ENCODE measurements at regions not wholly inside any gene's neighbourhood (a gene's known extent, or its start where the extent isn't known, plus 50 kb on each side); places are given as distances from the start of the nearest gene placed in this dataset.
"Not testable (repeated sequence)": the region's sequence is repeated elsewhere in the genome, so short reads cannot be mapped to it uniquely, and the experiment has no call there.

DNA sequence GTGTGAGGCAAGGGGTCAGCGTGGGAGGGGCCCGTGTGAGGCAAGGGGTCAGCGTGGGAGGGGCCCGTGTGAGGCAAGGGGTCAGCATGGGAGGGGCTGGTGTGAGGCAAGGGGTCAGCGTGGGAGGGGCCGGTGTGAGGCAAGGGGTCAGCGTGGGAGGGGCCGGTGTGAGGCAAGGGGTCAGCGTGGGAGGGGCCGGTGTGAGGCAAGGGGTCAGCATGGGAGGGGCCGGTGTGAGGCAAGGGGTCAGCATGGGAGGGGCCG is 119.2 kb downstream of the SEPTIN14 start:
- not testable (repeated sequence) for DNase-seq (ENCODE audit: low spot score)

DNA sequence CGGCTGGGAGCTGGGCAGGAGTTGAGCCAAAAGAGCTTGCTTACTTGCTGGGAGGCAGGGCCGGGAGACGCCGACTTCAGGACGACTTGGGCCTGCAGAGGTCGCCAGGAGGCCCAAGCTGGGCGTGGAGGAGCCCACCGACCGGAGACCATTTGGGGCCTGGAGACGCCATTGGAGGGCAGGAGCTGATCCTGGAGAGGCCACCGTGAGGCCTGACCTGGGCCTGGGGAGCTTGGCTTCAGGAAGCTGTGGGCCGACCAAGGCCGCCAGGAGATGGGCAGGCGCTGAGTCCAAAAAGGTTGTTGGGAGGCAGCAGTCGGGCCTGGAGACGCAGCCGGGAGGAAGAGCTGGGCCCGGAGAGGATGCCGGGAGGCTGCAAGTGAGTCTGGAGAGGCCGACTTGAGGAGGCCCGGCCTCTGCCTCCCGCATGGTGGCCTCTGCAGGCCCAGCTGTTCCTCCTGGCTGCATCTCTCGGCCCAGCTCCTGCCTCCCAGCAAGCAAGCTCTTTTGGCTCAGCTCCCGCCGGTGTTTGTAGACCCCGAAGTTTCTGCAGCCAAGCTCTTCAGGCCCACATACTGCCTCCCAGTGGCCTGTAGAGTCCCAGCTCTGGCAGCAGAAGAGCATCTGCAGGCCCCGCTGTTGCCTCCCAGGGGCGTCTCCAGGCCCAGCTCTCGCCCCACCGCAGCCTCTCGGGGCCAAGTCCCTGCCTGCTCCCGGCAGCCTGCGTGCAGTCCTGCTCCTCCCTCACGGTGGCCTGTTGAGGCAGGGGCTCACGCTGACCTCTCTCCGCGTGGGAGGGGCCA is 119.7 kb downstream of the SEPTIN14 start:
- DNase-seq (ENCODE audit: low spot score): not testable (repeated sequence)

DNA sequence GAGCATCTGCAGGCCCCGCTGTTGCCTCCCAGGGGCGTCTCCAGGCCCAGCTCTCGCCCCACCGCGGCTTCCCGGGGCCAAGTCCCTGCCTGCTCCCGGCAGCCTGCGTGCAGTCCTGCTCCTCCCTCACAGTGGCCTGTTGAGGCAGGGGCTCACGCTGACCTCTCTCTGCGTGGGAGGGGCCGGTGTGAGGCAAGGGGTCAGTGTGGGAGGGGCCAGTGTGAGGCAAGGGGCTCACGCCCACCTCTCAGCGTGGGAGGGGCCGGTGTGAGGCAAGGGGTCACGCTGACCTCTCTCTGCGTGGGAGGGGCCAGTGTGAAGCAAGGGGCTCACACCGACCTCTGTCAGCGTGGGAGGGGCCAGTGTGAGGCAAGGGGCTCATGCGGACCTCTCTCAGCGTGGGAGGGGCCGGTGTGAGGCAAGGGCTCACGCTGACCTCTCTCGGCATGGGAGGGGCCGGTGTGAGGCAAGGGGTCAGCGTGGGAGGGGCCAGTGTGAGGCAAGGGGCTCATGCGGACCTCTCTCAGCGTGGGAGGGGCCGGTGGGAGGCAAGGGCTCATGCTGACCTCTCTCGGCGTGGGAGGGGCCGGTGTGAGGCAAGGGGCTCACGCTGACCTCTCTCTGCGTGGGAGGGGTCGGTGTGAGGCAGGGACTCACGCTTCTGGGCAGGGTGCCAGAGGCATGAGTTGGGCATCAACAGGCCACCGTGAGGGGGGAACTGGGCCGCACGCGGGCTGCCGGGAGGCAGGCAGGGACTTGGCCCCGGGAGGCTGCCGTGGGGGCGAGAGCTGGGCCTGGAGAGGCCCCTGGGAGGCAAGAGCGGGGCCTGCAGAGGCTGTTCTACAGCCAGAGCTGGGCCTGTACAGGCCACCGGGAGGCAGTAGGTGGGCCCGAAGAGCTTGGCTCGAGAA is 120.6 kb downstream of the SEPTIN14 start:
- DNase-seq (ENCODE audit: low spot score): not testable (repeated sequence)

DNA sequence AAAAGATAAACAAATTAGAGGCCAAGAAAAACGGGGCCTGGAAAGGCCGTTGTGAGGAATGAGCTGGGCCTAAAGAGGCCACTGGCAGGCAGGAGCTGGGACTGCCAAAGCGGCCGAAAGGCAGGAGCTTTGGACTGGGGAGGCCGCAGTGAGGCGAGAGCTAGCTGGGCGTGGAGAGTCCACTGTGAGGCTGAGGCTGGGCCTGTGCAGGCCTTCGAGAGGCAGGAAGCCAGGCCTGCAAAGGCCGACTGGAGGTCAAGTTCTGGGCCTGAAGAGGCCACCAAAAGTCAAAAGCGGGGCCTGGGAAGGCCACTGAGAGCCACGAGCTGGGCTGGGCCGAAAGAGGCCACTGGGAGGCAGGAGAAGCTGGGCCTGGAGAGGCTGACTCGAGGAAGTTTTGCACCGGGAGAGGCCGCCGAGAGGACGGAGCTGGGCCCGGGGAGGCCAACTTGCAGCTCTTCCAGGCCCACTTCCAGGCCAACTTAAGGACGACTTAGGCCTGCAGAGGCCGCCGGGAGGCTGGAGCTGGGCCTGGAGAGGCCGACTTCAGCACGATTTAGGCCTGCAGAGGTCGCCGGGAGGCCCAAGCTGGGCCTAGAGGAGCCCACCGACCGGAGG is 121.8 kb downstream of the SEPTIN14 start:
- not testable (repeated sequence) for DNase-seq (ENCODE audit: low spot score)

DNA sequence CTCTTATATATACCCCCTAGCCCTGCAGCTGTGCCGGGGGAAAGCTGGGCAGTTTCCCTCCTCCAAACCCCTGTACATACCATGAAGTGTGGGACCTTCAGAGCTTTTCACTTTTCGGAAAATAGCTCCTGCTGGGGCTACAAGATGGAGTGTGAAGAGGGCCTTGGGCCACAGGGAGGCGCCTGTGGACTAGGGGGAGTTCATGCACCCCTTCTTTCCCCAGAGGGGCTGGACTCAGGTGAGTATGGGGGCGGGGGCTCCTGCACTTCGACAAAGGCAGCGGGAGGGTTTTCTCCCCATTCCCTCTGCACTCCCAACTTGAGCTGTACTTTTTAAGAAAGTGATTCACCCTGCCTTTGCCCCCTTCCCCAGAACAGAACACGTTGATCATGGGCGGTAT is 122.5 kb downstream of the SEPTIN14 start:
- not testable (repeated sequence) for DNase-seq (ENCODE audit: low spot score)

DNA sequence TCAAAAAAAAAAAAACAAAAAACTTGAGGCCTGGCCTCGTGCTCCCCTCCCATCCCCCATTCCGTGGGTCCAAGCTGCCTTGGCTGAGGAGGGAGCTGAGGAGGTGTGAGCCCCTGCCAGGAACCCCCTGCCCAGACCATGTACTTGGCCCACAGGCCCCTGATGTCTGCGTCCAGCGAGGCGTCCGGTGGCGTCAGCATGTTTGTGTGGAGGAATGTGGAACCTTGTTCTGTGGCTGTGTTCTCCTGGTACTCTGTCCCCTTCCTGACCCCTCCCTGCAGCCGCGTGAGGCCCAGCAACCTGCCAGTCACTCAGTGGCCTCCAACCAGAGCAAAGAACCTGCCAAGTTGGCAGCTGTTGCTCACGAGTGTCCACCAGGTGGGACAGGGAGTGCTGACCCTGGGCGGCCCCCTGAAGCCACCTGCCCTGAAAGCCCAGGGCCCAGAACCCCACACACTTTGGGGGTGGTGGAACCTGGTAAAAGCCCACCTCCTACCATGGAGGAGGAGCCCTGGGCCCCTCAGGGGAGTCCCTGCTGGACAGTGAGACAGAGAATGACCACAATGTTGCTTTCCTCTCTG is 125.8 kb downstream of the SEPTIN14 start:
- not testable (repeated sequence) for DNase-seq (ENCODE audit: low spot score)

DNA sequence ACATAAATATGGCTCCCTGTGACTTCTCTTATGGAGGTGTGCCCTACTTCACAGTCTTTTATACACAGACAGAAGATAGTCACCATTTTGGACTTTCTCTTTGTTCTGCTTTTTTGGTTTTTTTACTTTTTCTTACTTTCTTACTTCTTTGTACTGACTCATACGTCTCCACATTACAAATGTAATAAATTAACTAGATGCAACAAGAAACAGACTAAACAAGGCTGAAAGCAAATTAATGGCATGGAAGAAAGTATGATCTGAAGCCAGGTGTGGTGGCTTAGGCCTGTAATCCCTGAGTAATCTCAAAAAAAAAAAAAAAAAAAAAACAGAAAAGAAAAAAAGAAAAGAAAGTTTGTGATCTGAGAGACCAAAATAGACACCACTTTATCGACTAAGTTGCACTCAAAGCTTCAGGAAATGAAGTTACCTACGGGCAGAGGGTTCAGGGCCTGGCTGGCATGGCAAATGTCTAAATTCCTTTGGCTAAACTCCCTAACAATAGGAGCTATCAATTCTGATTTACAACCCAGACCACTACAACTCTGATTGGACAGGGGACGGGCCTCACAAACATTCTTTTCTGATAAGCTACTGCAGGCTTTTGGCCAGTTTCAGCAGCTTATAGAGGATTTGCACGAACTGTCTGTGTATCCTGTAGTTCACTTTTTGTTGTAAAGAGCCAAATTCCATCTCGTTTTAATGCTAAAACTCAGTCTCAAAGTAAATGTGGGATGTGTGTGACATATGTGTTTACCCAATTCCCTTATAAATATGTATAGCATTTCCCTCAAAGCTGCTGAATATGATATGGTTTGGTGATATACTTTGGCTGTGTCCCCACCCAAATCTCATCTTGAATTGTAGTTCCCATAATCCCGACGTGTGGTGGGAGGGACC is 129.1 kb downstream of the SEPTIN14 start:
- no peak for DNase-seq (ENCODE audit: low spot score)

DNA sequence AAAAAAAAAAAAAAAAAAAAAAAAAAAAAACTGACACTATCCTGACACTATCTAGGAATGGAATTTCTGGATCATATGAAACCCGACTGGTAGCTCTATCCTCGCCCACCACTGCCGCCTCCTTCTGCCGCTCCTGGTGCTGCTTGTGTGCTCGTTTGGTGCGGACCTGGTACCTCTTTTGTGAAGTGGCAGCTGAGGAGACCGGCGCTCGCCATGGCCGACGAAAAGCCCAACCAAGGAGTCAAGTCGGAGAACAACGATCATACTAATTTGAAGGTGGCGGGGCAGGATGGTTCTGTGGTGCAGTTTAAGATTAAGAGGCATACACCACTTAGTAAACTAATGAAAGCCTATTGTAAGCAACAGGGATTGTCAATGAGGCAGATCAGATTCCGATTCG is 130.6 kb downstream of the SEPTIN14 start:
- DNase-seq (ENCODE audit: low spot score): no peak

DNA sequence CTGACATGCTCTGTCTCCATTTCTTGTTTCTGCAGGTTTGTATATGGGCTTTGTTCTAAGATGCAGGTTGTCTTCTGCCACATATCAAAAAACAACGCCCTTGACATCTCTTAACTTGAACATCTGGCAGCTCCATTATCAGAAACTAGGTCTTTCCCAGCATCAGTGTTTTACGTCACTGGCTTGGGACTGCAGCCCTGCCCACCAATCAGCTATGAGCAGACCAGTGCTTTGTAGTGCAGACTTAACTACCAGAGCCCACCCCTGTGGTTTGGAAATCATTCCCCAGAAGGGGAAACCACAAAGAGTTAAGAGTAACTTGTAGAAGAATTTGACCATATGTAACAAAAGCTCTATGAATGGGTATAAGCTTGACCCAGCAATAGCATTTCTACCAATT is 132.4 kb downstream of the SEPTIN14 start:
- DNase-seq (ENCODE audit: low spot score): no peak

DNA sequence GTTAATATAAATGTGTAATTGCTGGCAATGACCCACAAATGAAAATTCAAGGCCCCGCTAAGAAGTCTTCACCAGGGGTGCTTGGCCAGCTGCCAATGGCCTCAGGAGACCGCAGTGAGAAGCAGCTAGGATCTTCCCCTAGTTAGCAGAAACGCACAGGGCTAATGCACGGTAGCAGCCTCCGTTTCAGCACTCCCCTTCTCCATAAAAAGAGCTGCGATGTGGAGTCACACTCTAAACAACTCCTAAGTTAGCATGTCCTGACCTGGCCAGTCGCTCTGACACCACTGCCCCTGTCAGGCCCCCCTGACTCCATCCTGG is 139.0 kb downstream of the SEPTIN14 start:
- no peak for DNase-seq (ENCODE audit: low spot score)

DNA sequence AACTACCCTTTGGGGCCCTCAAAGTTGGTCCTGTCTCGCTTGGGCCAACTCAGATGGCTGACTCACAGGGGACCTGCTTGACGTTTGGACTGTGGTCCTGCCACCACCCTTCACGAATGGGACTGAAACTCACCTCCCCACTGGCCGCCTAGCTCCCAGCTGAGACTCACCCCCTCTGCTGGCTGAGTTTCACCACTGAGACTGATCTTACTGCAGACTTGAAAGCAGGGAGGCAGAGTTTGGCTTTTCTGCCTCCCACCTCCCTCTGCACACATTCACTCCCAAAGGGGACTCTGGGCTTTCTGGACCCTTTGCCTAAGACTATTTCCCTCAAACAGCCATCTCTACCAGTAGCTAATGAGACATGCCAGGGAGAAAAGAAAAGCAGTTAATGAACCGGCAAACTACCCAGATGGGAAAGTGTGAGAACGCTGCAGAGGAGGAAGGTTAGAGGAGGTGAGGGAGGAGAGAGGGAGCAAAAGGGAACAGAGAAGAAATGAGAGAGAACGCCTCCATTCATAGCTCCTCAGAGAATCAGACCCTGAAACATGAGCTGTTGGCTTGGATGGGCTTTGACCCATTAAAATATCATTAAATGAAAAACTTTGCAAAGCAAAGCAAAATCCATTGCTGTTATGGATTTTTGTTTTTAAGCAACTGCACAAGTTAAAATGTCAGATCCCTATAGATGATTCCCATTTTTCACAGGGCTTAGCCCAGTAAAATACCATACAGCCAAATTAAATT is 139.5 kb downstream of the SEPTIN14 start:
- not testable (repeated sequence) for DNase-seq (ENCODE audit: low spot score)

DNA sequence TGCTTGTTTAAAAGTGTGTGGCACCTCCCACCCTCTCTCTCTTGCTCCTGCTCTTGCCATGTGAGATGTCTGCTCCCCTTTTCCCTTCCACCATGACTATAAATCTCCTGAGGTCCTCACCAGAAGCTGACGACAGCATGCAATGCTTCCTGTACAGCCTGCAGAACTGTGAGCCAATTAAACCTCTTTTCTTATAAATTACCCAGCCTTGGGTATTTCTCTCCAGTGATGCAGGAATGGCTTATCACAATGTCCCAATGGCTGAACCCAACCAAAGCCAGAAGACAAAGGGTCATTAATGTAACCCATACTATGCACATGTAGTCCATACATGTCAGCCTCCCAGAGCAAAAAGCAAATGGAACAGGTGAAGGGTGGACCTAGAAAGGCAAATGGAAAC is 141.5 kb downstream of the SEPTIN14 start:
- DNase-seq (ENCODE audit: low spot score): not testable (repeated sequence)

DNA sequence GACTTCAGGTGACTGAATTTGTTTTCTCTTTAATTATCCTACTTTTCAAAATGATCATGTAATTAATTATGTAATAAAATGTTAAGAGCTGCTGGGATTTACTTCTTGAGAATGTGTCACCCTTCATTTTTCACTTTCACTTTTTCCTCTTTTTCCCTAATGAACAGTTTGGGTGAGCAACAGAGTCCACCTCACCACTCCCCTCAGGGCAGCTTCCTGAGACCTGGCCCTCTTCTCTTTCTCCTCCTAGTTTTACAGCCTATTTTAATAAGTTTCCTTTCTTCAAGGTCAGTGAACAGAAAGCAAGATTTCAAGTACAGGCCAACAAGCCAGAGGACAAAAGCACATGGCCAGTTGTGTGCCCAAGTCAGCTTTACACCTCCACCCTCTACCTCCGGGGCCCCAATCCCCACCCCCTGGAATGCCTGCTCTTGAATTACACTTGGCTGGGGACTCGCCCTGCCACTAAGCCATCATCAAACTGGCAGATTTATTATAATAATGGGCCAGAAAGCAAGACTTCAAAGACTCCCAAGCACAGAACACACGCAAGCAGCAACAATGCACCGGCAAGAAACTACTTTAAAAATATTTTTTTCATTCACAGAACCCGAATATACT is 143.1 kb upstream of the VOPP1 start:
- DNase-seq (ENCODE audit: low spot score): peak; percentile 36

DNA sequence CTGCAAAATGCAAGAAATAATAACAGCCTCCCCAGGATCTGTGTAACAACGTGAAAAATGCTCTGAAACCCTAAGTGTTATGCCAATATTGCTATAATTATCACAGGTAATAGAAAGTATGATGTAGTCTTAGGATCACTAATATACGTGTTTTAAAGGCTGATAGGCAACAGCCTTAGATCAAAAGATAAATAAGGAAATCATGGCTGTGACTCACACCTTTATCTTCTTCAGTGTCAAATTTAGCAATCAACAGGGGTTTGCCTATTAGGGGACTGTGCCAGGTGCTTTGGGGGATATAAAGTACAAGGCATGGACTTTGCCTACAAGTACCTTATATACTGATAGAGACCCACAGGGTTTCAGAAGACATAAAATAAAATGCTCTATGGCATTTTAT is 142.1 kb upstream of the VOPP1 start:
- DNase-seq (ENCODE audit: low spot score): not testable (repeated sequence)

DNA sequence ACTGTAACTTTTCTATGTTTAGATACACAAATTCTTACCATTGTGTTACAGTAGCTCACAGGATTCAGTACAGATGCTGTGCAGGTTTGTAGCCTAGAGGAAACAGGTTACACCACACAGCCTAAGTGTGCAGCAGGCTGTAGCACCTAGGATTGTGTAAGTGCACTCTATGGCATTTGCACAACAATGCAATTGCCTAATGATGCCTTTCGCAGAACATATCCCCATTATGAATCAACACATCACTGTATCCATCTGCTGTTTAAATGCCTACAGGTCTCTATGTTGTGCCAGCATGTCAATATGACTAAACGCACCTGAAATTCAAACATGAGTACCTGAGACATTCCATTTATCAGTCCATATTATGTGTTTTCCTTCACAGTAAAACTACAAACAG is 138.0 kb upstream of the VOPP1 start:
- not testable (repeated sequence) for DNase-seq (ENCODE audit: low spot score)

DNA sequence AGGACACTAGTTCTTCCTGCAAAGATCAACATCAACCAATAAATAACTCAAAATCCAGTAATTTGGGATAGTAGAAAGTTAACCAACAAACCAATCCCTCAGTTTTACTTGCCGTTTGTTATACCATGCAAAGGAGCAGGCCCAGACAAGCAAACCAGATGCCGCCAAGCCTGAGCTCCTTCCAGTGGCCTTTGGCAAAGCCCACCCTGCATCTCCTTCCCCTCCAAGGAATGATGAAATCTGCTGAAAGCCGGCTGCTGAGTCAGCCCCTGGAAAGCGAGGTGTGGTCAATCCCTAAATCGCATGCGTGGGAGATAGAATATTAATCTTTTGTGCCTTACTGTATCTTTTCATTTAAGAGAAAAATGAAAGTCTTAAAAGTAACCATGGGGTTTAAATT is 135.7 kb upstream of the VOPP1 start:
- DNase-seq (ENCODE audit: low spot score): peak; percentile 76

DNA sequence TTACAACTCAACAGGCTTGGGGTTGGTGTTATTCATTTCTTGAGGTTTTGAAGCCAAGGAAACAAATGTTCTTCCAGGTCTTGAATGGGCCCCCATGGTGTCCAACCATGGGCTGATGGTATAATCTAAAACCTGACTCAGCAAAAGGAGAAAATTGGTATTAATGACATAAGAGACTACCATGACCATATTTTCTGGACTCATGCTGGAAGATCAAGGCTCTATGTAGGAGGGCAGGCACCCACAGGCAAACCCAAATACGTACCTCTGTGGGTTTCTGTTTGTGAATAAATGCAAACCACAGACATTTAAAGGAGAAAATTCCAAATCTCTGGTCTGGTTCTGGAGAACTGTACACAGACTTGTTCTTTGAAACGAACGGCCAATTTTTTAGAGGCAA is 135.1 kb upstream of the VOPP1 start:
- DNase-seq (ENCODE audit: low spot score): not testable (repeated sequence)

DNA sequence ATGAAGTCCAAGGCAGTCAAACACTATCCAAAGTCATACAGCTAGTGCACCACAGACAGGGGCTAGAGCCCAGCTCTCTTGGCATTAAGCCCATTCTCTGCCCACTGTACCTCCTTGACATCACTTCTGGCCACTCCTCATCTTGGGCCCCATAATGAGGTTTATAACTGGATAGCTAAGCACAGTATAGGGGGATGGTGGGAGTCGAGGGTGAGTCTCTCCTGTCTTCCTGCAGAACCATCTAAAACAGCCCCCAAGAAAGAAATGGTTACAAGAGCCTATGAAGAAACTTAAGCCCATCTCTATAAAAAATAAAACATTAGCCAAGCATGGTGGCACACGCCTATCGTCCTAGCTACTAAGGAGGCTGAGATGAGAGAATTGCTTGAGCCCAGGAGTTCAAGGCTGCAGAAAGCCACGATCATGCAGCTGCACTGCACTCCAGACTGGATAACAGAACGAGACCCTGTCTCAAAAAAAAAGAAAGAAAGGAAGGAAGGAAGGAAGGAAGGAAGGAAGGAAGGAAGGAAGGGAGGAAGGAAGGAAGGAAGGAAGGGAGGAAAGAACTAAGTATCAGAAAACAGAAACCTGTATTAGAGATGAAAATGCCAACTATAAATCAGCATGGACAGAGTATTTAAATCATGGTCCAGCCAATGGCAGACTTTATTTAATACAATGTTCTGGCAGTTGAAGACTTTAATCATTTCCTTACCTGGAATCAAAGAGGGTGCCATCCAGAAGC is 134.3 kb upstream of the VOPP1 start:
- DNase-seq (ENCODE audit: low spot score): not testable (repeated sequence)

DNA sequence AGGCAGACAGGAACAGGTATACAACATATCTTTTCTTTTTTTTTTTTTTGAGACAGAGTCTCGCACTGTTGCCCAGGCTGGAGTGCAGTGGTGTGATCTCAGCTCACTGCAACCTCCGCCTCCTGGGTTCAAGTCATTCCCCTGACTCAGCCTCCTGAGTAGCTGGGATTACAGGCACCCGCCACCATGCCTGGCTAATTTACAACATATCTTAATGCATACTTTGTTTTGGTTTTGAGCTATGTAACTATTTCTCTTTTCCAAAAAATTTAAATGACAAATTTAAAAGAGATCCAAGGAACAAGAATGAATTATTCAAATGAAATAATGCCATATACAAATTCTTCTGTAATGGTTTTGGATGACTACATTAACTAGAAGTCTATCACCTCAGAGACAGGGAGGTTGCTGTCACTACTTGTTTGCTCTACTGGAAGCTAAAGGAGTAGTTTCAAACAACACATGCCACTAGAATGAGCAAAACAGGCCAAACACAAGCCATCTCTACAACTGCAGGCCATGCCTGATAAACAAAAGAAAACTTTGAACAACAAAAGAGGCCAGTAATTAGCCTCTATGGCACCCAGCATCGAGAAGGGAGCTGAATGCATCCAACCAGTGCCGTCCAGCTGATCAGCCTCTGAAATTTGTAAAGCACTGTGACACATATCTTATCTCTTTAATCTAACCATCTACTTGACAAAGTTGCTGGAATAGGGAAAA is 133.6 kb upstream of the VOPP1 start:
- DNase-seq (ENCODE audit: low spot score): not testable (repeated sequence)
